K562 (cell line): ENCODE measurements at regions not wholly inside any gene's neighbourhood (a gene's known extent, or its start where the extent isn't known, plus 50 kb on each side); places are given as distances from the start of the nearest gene placed in this dataset.
A peak's percentile ranks its signal among the peaks of the same experiment; 100 is the strongest.

Source experiments
- ATAC-seq: fragments of 200-7000 bp; cut with Tn5 transposase; 3 replicates; pipeline ENCODE4 v1.9.1; 2020; ENCODE audit warnings: moderate library complexity
- BruUV-seq: library from RNA; stranded (reverse); fragments of 400-500 nt; replicated peaks from 2 replicates; lab custom pipeline; 2021; lab: Mats Ljungman, UMichigan
- CTCF ChIA-PET: fragments of 300-600 bp; formaldehyde crosslinking; extraction: SDS; loops from one replicate; lab custom pipeline; 2021; ENCODE audit warnings: low intra/inter-chr PET ratio; lab: Yijun Ruan, JAX
- POLR2A ChIA-PET: fragments of 300-600, 350-650 bp; sonication (Branson Sonifier 250); formaldehyde crosslinking; extraction: SDS; loops from one replicate; lab custom pipeline; 2021; ENCODE audit warnings: antibody characterized with exemption, inconsistent platforms; lab: Yijun Ruan, JAX
- DNase-seq, 4 experiments: peaks; one replicate each; pipeline versions ENCODE4 v3.0.0 to v3.0.0-alpha.2; 2011 to 2018; ENCODE audit warnings: low spot score in 3 of 4, mixed read lengths in 3 of 4; ENCODE audit errors: extremely low read depth in 1 of 4
- FAIRE-seq: peaks from 2 replicates; lab custom pipeline; 2011; peaks lifted over from hg19 to GRCh38; lab: Jason Lieb, UNC
- H2AFZ ChIP-seq: 2 replicates; pipeline ENCODE4 v1.6.0; 2011; ENCODE audit warnings: low read depth, low read length, control low read depth, inconsistent platforms
- H3K27ac ChIP-seq: fragments of 200-600 bp; 3 replicates; pipeline ENCODE4 v1.8.0; 2011; ENCODE audit warnings: low read depth, mild to moderate bottlenecking, control low read depth, inconsistent platforms, low read length, moderate library complexity, mixed read lengths; ENCODE audit errors: extremely low read depth
- H3K27me3 ChIP-seq, 2 experiments: fragments of 300-600 bp in 1 of 2; 2 replicates in 1 of 2; 3 replicates in 1 of 2; pipeline versions ENCODE4 v1.6.0 to v1.8.0; 2011; ENCODE audit warnings: inconsistent platforms in 2 of 2, low read length in 2 of 2, mild to moderate bottlenecking in 1 of 2, mixed read lengths in 1 of 2, moderate library complexity in 1 of 2; ENCODE audit not compliant: control insufficient read depth in 2 of 2, insufficient read depth in 2 of 2
- H3K36me3 ChIP-seq: fragments of 300-600 bp; 3 replicates; pipeline ENCODE4 v1.8.0; 2011; ENCODE audit warnings: mild to moderate bottlenecking, low read length, inconsistent platforms; ENCODE audit not compliant: control insufficient read depth, insufficient read depth
- H3K4me1 ChIP-seq, 2 experiments: fragments of 200-600 bp in 1 of 2; replicated peaks in 1 of 2; 2 replicates in 1 of 2; 3 replicates in 1 of 2; pipeline versions ENCODE4 v1.5.1 to v1.8.0; 2011; ENCODE audit warnings: inconsistent platforms in 2 of 2, low read length in 2 of 2, mild to moderate bottlenecking in 1 of 2, mixed read lengths in 1 of 2, moderate library complexity in 1 of 2; ENCODE audit not compliant: control insufficient read depth in 2 of 2, insufficient read depth in 2 of 2
- H3K4me2 ChIP-seq: 2 replicates; pipeline ENCODE4 v1.6.1; 2011; ENCODE audit warnings: low read length, control low read depth, inconsistent platforms, mixed read lengths; ENCODE audit not compliant: insufficient read depth
- H3K4me3 ChIP-seq: fragments of 200-600 bp; sonication (generic), shearing (Covaris generic); 2 replicates; pipeline ENCODE4 v1.5.1; 2016; ENCODE audit warnings: control low read depth, inconsistent platforms
- H3K79me2 ChIP-seq: fragments of 200-600 bp; 3 replicates; pipeline ENCODE4 v1.8.0; 2011; ENCODE audit warnings: low read length, inconsistent platforms; ENCODE audit not compliant: control insufficient read depth, insufficient read depth
- H3K9ac ChIP-seq, 2 experiments: 2 replicates each; pipeline versions ENCODE4 v1.6.0 to v1.6.1; 2011; ENCODE audit warnings: low read depth in 2 of 2, low read length in 2 of 2, control low read depth in 1 of 2, inconsistent platforms in 1 of 2, mild to moderate bottlenecking in 1 of 2, mixed read lengths in 1 of 2; ENCODE audit not compliant: insufficient read depth in 1 of 2
- H3K9me1 ChIP-seq: one replicate; pipeline ENCODE4 v1.6.0; 2011; ENCODE audit warnings: inconsistent platforms, mild to moderate bottlenecking, low read length, moderate library complexity; ENCODE audit not compliant: control insufficient read depth, insufficient read depth
- H3K9me3 ChIP-seq: replicated peaks from 2 replicates; pipeline ENCODE4 v1.5.1; 2011; ENCODE audit warnings: low read depth, low read length, inconsistent platforms; ENCODE audit not compliant: control insufficient read depth, insufficient read depth
- H4K20me1 ChIP-seq: replicated peaks from 2 replicates; pipeline ENCODE4 v1.6.1; 2011; ENCODE audit warnings: low read length, inconsistent platforms, mixed read lengths; ENCODE audit not compliant: control insufficient read depth, insufficient read depth
- COPS2 ChIP-seq: fragments of 450-650 bp; conservative IDR thresholded peaks from 2 replicates; pipeline ENCODE4 v1.6.1; 2016; ENCODE audit warnings: mild to moderate bottlenecking, moderate library complexity
- FUS ChIP-seq: fragments of 200-400 bp; formaldehyde crosslinking; optimal IDR thresholded peaks from 2 replicates; pipeline ENCODE3; 2017; ENCODE audit warnings: low read depth, low read length
- KAT2B ChIP-seq: IDR thresholded peaks from one replicate; pipeline ENCODE4 v1.6.1; 2012; ENCODE audit warnings: low read depth, mild to moderate bottlenecking, control low read depth, inconsistent platforms, low read length, moderate library complexity
- LEF1 ChIP-seq: fragments of 450-650 bp; IDR thresholded peaks from 2 replicates; pipeline ENCODE4 v1.6.1; 2016; ENCODE audit warnings: mild to moderate bottlenecking
- PKNOX1 ChIP-seq: fragments of 450-650 bp; IDR thresholded peaks from 2 replicates; pipeline ENCODE4 v1.6.1; 2016
- WGBS: fragments of 100-300 bp; shearing (Covaris generic); methylation state at CpG from one replicate; pipeline ENCODE4 v1.1.6; 2016; ENCODE audit warnings: low coverage, mixed read lengths; ENCODE audit not compliant: insufficient coverage; ENCODE audit errors: missing lambda C conversion rate; 5-methylcytosine and 5-hydroxymethylcytosine counted together
- in situ Hi-C: fragments of 300-500 bp; cut with MboI; formaldehyde crosslinking; loops from 4 replicates; pipeline ENCODE4 v1.15.0; 2018; ENCODE audit warnings: inconsistent platforms, mixed read lengths
- intact Hi-C: fragments of 100-400 bp; cut with micrococcal nuclease; formaldehyde crosslinking; loops from 2 replicates; pipeline ENCODE4 v1.14.2; 2022
- TF ChIP-seq, protein P1 (sequence below): fragments of 250-450 bp; sonication (Bioruptor Pico); IDR thresholded peaks from 2 replicates; pipeline ENCODE4 v1.4.0; 2020; ENCODE audit warnings: mild to moderate bottlenecking, moderate library complexity

GRCh38 chr2:144876013-144876412, 356.1 kb upstream of the ZEB2 start (continued):
- no peak for TF ChIP-seq COPS2
- TF ChIP-seq, protein P1, sequence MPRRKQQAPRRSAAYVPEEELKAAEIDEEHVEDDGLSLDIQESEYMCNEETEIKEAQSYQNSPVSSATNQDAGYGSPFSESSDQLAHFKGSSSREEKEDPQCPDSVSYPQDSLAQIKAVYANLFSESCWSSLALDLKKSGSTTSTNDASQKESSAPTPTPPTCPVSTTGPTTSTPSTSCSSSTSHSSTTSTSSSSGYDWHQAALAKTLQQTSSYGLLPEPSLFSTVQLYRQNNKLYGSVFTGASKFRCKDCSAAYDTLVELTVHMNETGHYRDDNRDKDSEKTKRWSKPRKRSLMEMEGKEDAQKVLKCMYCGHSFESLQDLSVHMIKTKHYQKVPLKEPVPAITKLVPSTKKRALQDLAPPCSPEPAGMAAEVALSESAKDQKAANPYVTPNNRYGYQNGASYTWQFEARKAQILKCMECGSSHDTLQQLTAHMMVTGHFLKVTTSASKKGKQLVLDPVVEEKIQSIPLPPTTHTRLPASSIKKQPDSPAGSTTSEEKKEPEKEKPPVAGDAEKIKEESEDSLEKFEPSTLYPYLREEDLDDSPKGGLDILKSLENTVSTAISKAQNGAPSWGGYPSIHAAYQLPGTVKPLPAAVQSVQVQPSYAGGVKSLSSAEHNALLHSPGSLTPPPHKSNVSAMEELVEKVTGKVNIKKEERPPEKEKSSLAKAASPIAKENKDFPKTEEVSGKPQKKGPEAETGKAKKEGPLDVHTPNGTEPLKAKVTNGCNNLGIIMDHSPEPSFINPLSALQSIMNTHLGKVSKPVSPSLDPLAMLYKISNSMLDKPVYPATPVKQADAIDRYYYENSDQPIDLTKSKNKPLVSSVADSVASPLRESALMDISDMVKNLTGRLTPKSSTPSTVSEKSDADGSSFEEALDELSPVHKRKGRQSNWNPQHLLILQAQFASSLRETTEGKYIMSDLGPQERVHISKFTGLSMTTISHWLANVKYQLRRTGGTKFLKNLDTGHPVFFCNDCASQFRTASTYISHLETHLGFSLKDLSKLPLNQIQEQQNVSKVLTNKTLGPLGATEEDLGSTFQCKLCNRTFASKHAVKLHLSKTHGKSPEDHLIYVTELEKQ (CRISPR knock-in tag): no peak
- TF ChIP-seq LEF1: no peak
- no peak for TF ChIP-seq FUS

GRCh38 chr2:144875290-144875969, 355.5 kb upstream of the ZEB2 start:
- intact Hi-C loops: no loop called here
- Histone ChIP-seq H3K4me2 (no peak overlapping the region), H4K20me1 (no peaks in the 10 kb centered on the region), H3K9ac (no peak overlapping the region), H2AFZ (peak overlapping the region; percentile 60), H3K27me3 (no peaks in the 10 kb centered on the region), H3K4me3 (no peak overlapping the region), H3K27ac (no peak overlapping the region), H3K9me1 (no peaks in the 10 kb centered on the region), H3K9me3 (no peaks in the 10 kb centered on the region), H3K36me3 (no peaks in the 10 kb centered on the region), H3K4me1 (no peaks in the 10 kb centered on the region), H3K79me2 (no peaks in the 10 kb centered on the region)
- ATAC-seq (no peak), FAIRE-seq (no peak), DNase-seq (no peak)
- TF ChIP-seq PKNOX1 (peak; percentile 47; the same call in 1 of the 2 replicates), KAT2B (no peak)
- POLR2A ChIA-PET: interaction anchor here (1.3 kb wide), 1 partner anchor 25 kb away, joined by 5 read pairs; no protein-coding TSS in a partner anchor
- in situ Hi-C loops: no loop called here
- 38% methylated on average over 3 of the region's 3 CpGs for WGBS
- CTCF ChIA-PET: no interaction called here
- BruUV-seq: no TSS peak
